ENCODE measurements at regions not wholly inside any gene's neighbourhood (a gene's known extent, or its start where the extent isn't known, plus 50 kb on each side); places are given as distances from the start of the nearest gene placed in this dataset.
"Not testable (repeated sequence)": the region's sequence is repeated elsewhere in the genome, so short reads cannot be mapped to it uniquely, and the experiment has no call there.

GRCh38 chr3:25911525-25912295 is 121.8 kb downstream of the OXSM start:
- 87 to 91% methylated on average over 7 of the region's 7 CpGs for WGBS, 2 donors
- no peaks in the 10 kb centered on the region for H3K4me1 ChIP-seq

GRCh38 chr3:25913179-25913578 is 123.3 kb downstream of the OXSM start:
- Histone ChIP-seq H3K36me3 (ENCODE audit: low read depth, missing control alignments) (no peaks in the 10 kb centered on the region), H3K4me1 (no peaks in the 10 kb centered on the region), H3K4me3 (no peak overlapping the region), H3K27ac (no peak overlapping the region), H3K9me3 (no peaks in the 10 kb centered on the region), H3K27me3 (no peaks in the 10 kb centered on the region)
- DNase-seq: no peak
- TF ChIP-seq, protein P1, sequence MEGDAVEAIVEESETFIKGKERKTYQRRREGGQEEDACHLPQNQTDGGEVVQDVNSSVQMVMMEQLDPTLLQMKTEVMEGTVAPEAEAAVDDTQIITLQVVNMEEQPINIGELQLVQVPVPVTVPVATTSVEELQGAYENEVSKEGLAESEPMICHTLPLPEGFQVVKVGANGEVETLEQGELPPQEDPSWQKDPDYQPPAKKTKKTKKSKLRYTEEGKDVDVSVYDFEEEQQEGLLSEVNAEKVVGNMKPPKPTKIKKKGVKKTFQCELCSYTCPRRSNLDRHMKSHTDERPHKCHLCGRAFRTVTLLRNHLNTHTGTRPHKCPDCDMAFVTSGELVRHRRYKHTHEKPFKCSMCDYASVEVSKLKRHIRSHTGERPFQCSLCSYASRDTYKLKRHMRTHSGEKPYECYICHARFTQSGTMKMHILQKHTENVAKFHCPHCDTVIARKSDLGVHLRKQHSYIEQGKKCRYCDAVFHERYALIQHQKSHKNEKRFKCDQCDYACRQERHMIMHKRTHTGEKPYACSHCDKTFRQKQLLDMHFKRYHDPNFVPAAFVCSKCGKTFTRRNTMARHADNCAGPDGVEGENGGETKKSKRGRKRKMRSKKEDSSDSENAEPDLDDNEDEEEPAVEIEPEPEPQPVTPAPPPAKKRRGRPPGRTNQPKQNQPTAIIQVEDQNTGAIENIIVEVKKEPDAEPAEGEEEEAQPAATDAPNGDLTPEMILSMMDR (IDR thresholded peaks at IDR 0.05): no peak
- no peak for TF ChIP-seq POLR2A (IDR thresholded peaks at IDR 0.05)
- intact Hi-C loops (cut with DNase I; ENCODE audit: low total_unique reads): no loop called here

More at GRCh38 chr3:25911525-25912295, 121.8 kb downstream of the OXSM start:
- TF ChIP-seq, protein P1 (IDR thresholded peaks at IDR 0.05): no peak
- TF ChIP-seq POLR2A (IDR thresholded peaks at IDR 0.05): no peak
- no peak for DNase-seq
- no peaks in the 10 kb centered on the region for H3K36me3 ChIP-seq (ENCODE audit: low read depth, missing control alignments)
- H3K27ac ChIP-seq: no peak overlapping the region
- H3K4me3 ChIP-seq: no peak overlapping the region
- intact Hi-C loops (cut with DNase I; ENCODE audit: low total_unique reads): no loop called here
- no peaks in the 10 kb centered on the region for H3K27me3 ChIP-seq
- H3K9me3 ChIP-seq: no peaks in the 10 kb centered on the region

- DNase-seq: no peak
- 90 to 93% methylated on average over 2 of the region's 2 CpGs for WGBS, 2 donors
- intact Hi-C loops (cut with DNase I; ENCODE audit: low total_unique reads): no loop called here
- Histone ChIP-seq H3K27ac (no peak overlapping the region), H3K36me3 (ENCODE audit: low read depth, missing control alignments) (no peaks in the 10 kb centered on the region), H3K27me3 (no peaks in the 10 kb centered on the region), H3K9me3 (no peaks in the 10 kb centered on the region), H3K4me1 (no peaks in the 10 kb centered on the region), H3K4me3 (no peak overlapping the region)
- TF ChIP-seq POLR2A (IDR thresholded peaks at IDR 0.05): no peak
- TF ChIP-seq, protein P1 (IDR thresholded peaks at IDR 0.05): no peak
Observed at GRCh38 chr3:25915673-25916072, 125.8 kb downstream of the OXSM start.

DNA sequence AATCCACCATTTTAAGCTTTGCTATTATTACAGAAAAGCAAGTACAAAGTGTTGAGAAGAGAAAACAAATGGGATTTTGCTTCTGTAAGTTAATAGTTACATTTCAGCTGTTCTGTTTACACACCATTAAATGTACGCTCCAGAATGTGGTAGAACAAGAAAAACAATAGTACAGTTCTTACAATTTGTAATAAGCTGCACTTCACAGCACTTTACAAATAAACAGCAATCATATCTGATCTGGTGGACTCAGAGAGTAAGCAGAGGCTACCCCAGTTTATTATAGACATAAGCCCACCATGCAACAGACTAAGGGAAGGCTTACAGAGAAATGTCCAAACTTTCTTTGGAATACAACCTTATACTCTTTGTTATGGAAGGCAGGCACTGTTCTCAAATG is 126.4 kb downstream of the OXSM start:
- no peak for TF ChIP-seq POLR2A (IDR thresholded peaks at IDR 0.05)
- TF ChIP-seq, protein P1 (IDR thresholded peaks at IDR 0.05): no peak
- Histone ChIP-seq H3K27ac (no peak overlapping the region), H3K4me1 (no peaks in the 10 kb centered on the region), H3K4me3 (no peak overlapping the region), H3K27me3 (no peaks in the 10 kb centered on the region), H3K36me3 (ENCODE audit: low read depth, missing control alignments) (no peaks in the 10 kb centered on the region), H3K9me3 (no peaks in the 10 kb centered on the region)
- intact Hi-C loops (cut with DNase I; ENCODE audit: low total_unique reads): no loop called here
- DNase-seq: no peak
- WGBS, 2 donors: 50 to 54% methylated on average over 1 of the region's 1 CpG

GRCh38 chr3:25931967-25932366 is 142.1 kb downstream of the OXSM start:
- H3K27ac ChIP-seq; H3K36me3 ChIP-seq (ENCODE audit: low read depth, missing control alignments); H3K4me3 ChIP-seq; H3K9me3 ChIP-seq; intact Hi-C loops (cut with DNase I; ENCODE audit: low total_unique reads); H3K4me1 ChIP-seq; H3K27me3 ChIP-seq; DNase-seq: not testable (repeated sequence)
- 85 to 90% methylated on average over 2 to 6 of the region's 6 CpGs for WGBS, 2 donors

Measured in testis (tissue), 2 donors.